ENCODE measurements at regions not wholly inside any gene's neighbourhood (a gene's known extent, or its start where the extent isn't known, plus 50 kb on each side); places are given as distances from the start of the nearest gene placed in this dataset.

DNA sequence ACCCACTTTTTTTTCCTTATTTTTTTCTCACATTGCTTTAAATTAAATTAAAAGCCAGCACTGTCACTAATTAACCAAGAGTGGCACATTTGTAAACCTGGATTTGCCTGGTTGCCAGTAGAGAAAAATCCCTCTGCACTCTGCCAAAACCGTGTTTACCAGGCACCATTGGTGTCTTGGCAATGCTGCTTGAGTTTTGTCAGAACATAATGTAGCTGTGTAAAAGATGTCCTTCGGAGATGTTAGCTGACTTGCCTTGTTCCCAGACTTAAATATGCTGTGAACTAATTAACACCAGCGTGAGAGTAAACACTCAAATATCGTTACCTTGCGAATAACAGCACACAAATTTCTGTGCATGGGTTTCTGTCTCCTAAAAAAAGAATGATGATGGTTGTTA lies 694.9 kb upstream of the ID4 start:
- TF ChIP-seq, protein P1, sequence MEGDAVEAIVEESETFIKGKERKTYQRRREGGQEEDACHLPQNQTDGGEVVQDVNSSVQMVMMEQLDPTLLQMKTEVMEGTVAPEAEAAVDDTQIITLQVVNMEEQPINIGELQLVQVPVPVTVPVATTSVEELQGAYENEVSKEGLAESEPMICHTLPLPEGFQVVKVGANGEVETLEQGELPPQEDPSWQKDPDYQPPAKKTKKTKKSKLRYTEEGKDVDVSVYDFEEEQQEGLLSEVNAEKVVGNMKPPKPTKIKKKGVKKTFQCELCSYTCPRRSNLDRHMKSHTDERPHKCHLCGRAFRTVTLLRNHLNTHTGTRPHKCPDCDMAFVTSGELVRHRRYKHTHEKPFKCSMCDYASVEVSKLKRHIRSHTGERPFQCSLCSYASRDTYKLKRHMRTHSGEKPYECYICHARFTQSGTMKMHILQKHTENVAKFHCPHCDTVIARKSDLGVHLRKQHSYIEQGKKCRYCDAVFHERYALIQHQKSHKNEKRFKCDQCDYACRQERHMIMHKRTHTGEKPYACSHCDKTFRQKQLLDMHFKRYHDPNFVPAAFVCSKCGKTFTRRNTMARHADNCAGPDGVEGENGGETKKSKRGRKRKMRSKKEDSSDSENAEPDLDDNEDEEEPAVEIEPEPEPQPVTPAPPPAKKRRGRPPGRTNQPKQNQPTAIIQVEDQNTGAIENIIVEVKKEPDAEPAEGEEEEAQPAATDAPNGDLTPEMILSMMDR (IDR thresholded peaks at IDR 0.05; ENCODE audit: low read length), result no peak
- no peak for TF ChIP-seq EZH2 (IDR thresholded peaks at IDR 0.05; ENCODE audit: borderline replicate concordance, low read length)

Measured in OCI-LY1 (cell line).